Right atrium auricular region (tissue), 2 donors: ENCODE measurements at regions not wholly inside any gene's neighbourhood (a gene's known extent, or its start where the extent isn't known, plus 50 kb on each side); places are given as distances from the start of the nearest gene placed in this dataset.

ENCODE experiments used
- DNase-seq: peaks from one replicate; pipeline ENCODE4 v3.0.0-alpha.2; 2019; ENCODE audit warnings: low spot score
- H3K27ac ChIP-seq, 2 donors: fragments of 200-600 bp; sonication (generic); 1 replicate in 1 of 2; 2 replicates in 1 of 2; pipeline ENCODE4 v1.5.1; 2016 to 2019
- H3K27me3 ChIP-seq, 2 donors: fragments of 200-600 bp; sonication (generic); one replicate each; pipeline versions ENCODE4 v1.5.1 to v1.6.0; 2017 to 2019
- H3K36me3 ChIP-seq: fragments of 200-600 bp; sonication (generic); one replicate; pipeline ENCODE4 v1.5.1; 2016
- H3K4me1 ChIP-seq, 2 donors: fragments of 200-600 bp; sonication (generic); one replicate each; pipeline versions ENCODE4 v1.5.1 to v1.6.0; 2017 to 2019
- H3K4me3 ChIP-seq, 2 donors: fragments of 200-600 bp; sonication (generic); 1 replicate in 1 of 2; 2 replicates in 1 of 2; pipeline ENCODE4 v1.5.1; 2017 to 2019; ENCODE audit warnings: mild to moderate bottlenecking in 1 of 2, moderate library complexity in 1 of 2
- H3K9me3 ChIP-seq, 2 donors: fragments of 200-600 bp; sonication (generic); one replicate each; pipeline ENCODE4 v1.5.1; 2019
- TF ChIP-seq, protein P1 (sequence below), 2 donors: fragments of 200-600 bp; sonication (generic); IDR thresholded peaks; one replicate each; pipeline ENCODE4 v1.5.1; 2019; ENCODE audit warnings: antibody characterized with exemption in 2 of 2

DNA sequence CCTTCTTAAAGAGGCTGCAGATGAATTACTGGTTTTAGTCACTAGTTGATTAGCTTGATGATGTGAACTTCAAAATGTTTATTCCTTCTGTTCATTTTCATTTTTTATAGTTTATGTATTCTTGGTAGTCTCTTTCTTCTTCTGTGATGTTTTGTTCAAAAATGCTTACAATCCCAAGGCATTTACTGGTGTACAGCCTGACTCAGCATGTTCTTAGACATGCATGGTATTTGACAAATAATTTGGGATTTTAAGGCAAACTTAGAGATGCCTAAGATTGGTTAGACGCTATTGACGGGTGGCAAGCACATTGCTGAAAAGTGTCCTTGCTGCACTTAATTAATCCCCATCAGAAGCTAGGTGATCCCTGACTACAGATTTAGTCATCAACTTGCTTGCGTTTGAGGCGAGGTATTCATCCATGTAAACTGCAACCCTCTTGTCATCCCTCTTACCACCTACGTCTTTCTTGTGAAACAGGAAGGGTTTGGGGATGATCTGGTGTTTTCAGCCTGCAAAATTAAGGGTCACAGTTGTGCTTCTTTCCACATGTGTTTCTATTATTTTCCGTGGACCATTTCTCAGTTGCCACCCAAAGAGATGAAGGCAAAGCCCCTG is 331.8 kb downstream of the DKK2 start:
- DNase-seq = no peak
- TF ChIP-seq, protein P1, sequence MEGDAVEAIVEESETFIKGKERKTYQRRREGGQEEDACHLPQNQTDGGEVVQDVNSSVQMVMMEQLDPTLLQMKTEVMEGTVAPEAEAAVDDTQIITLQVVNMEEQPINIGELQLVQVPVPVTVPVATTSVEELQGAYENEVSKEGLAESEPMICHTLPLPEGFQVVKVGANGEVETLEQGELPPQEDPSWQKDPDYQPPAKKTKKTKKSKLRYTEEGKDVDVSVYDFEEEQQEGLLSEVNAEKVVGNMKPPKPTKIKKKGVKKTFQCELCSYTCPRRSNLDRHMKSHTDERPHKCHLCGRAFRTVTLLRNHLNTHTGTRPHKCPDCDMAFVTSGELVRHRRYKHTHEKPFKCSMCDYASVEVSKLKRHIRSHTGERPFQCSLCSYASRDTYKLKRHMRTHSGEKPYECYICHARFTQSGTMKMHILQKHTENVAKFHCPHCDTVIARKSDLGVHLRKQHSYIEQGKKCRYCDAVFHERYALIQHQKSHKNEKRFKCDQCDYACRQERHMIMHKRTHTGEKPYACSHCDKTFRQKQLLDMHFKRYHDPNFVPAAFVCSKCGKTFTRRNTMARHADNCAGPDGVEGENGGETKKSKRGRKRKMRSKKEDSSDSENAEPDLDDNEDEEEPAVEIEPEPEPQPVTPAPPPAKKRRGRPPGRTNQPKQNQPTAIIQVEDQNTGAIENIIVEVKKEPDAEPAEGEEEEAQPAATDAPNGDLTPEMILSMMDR (IDR thresholded peaks at IDR 0.05) = no peak
- H3K27ac ChIP-seq = no peak overlapping the region
- no peak overlapping the region for H3K4me3 ChIP-seq
- H3K27me3 ChIP-seq = no peaks in the 10 kb centered on the region
- no peaks in the 10 kb centered on the region for H3K36me3 ChIP-seq
- no peaks in the 10 kb centered on the region for H3K9me3 ChIP-seq
- no peaks in the 10 kb centered on the region for H3K4me1 ChIP-seq

DNA sequence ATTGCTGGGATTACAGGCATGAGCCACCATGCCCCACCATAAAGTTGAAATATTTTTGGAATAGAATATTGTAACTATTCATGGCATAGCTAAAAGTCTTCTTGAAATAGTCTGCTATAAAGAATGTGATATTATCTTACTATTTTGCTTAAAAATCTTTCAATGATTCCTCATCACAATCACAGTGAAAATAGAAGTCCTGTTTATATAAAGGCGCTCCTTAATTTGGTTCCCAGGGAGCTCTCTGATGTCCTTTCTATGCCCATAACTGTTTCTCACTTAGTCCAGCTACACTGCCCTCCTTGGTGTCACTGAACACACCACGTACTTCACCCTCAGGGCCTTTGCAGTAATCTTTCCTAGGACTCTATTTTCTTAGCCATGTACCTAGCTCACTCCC is 331.7 kb upstream of the GIMD1 start:
- Histone ChIP-seq H3K4me3 (no peak overlapping the region), H3K9me3 (no peaks in the 10 kb centered on the region), H3K4me1 (no peaks in the 10 kb centered on the region), H3K27ac (no peak overlapping the region), H3K27me3 (no peaks in the 10 kb centered on the region), H3K36me3 (no peaks in the 10 kb centered on the region)
- no peak for DNase-seq
- TF ChIP-seq, protein P1 (IDR thresholded peaks at IDR 0.05) = no peak

DNA sequence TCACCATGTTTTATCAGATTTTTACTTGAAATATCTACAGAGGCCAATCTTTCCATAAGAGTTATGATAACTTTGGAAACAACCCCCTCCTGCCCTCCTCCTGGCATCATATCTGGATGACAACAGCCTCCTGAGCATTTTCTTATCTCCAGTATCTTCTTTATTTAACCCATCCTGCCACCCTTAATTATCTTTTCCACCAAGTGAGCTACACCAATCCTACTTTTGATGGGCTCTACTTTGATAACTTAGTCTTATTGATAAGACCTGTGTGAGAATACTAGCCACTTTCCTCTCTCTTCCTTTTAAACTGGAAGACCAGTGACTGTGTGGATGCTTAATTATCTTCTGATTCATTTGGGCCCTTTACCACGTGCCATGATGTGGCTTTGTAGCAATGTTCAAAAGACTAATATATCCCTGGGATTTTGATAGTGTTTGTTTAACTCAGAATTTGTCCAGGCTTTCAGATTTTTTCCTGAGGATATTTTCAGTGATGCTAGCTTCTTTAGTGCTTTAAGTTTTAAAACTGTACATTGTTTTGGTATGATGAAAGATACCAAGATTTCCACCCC is 330.1 kb upstream of the GIMD1 start:
- H3K36me3 ChIP-seq = no peaks in the 10 kb centered on the region
- H3K27me3 ChIP-seq = no peaks in the 10 kb centered on the region
- no peak overlapping the region for H3K27ac ChIP-seq
- H3K4me3 ChIP-seq = no peak overlapping the region
- no peak for DNase-seq
- no peaks in the 10 kb centered on the region for H3K9me3 ChIP-seq
- TF ChIP-seq, protein P1 (IDR thresholded peaks at IDR 0.05) = no peak
- no peaks in the 10 kb centered on the region for H3K4me1 ChIP-seq

DNA sequence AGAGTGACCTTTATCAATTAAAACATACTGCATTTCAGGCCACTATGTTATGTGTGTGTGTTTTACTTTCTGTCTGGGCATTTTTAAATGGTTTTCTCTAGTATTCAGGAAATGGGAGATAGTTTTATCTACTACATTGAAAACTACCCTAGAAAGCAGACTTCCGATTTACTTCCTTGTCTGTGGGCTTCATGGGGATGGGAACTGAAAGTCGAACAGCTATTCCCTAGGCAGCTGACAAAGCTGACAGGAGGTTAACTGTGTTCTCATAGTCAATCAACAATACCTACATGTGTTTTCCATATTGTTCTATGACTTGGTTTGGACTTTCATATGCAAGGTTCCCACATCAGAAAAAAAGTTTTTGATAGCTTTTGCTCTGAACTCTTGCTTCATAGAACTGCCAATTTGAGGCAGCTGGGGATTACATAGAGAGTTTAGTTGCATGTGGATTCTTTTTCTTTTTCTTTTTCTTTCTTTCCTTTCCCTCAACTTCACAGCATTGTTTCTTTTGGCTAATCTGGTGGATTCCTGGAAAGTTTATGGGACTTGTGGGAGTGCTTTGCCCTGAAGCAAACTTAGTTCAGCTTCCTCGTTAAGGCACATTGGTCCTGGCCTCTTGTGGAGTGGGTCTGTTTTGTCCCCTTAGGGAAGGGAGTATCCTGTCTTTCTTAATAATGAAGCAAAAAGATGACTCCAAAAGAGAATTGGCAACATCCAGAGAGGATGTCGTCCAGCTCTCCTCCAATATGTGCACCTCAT is 327.1 kb upstream of the GIMD1 start:
- H3K4me3 ChIP-seq = no peak overlapping the region

DNA sequence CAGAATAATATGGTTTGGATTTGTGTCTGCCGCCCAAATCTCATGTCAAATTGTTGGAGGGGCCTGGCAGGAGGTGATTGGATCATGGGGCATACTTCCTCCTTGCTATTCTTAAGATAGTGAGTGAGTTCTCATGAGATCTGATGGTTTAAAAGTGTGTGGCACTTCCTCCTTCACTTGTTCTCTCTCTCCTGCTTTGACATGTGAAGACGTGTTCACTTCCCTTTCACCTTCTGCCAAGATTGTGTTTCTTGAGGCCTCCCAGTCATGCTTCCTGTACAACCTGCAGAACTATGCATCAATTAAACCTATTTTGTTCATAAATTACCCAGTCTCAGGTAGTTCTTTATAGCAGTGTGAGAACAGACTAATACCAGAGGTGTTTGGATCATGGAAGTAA is 325.7 kb upstream of the GIMD1 start:
- H3K27ac ChIP-seq = no peak overlapping the region
- TF ChIP-seq, protein P1 (IDR thresholded peaks at IDR 0.05) = no peak
- no peaks in the 10 kb centered on the region for H3K36me3 ChIP-seq
- no peaks in the 10 kb centered on the region for H3K4me1 ChIP-seq
- no peak overlapping the region for H3K4me3 ChIP-seq
- DNase-seq = no peak
- H3K9me3 ChIP-seq = no peaks in the 10 kb centered on the region
- no peaks in the 10 kb centered on the region for H3K27me3 ChIP-seq

More for the DNA sequence above, 327.1 kb upstream of the GIMD1 start:
- Histone ChIP-seq H3K36me3 (no peaks in the 10 kb centered on the region), H3K27me3 (no peaks in the 10 kb centered on the region), H3K9me3 (no peaks in the 10 kb centered on the region), H3K27ac (no peak overlapping the region), H3K4me1 (no peaks in the 10 kb centered on the region)
- TF ChIP-seq, protein P1 (IDR thresholded peaks at IDR 0.05) = no peak
- DNase-seq = no peak
